ENCODE measurements at regions not wholly inside any gene's neighbourhood (a gene's known extent, or its start where the extent isn't known, plus 50 kb on each side); places are given as distances from the start of the nearest gene placed in this dataset.

GRCh38 chr6:95318137-95318536, 259.2 kb upstream of the MANEA start:
- no peaks in the 10 kb centered on the region for H3K27me3 Mint-ChIP-seq (ENCODE audit: low read depth in 3 of 3)
- 73% methylated on average over 1 of the region's 1 CpG for WGBS (ENCODE audit: insufficient coverage)
- intact Hi-C loops (cut with micrococcal nuclease), result no loop called here

DNA sequence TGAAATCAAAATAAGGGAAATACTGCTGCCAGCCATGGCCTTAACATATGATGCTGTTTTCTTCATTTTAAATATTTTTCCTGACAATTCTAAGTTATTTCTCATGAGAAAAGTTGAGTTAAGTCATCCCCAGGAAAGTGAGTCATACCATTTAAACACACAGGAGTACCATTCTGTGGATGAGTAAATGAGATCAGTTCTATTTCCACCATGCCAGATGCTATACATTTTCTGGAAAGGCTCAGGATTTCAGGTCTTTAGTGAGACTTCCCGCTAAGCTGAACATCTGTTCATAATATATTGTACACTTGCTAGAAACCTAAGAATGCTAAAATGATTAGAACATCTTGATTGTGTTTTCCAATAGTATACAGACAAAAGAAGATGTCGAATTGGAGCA, 256.2 kb upstream of the MANEA start:
- Histone ChIP-seq H3K4me1 (ENCODE audit: control insufficient read depth in 1 of 2, insufficient read depth in 2 of 2, low read length in 2 of 2) (no peaks in the 10 kb centered on the region), H3K4me2 (replicated peaks; ENCODE audit: extremely low read depth, low read length, poor library complexity, severe bottlenecking) (no peak overlapping the region), H3K9ac (ENCODE audit: insufficient read depth, low read length, poor library complexity, severe bottlenecking) (no peak overlapping the region), H3K27ac (ENCODE audit: low read depth in 1 of 2, low read length in 2 of 2) (no peak overlapping the region), H3K9me3 (replicated peaks in 1 of 2; ENCODE audit: control insufficient read depth in 1 of 2, insufficient read depth in 1 of 2, low read length in 2 of 2) (no peaks in the 10 kb centered on the region), H3K79me2 (ENCODE audit: insufficient read depth, low read length) (no peaks in the 10 kb centered on the region), H4K20me1 (ENCODE audit: insufficient read depth, low read length) (no peaks in the 10 kb centered on the region), H3K4me3 (replicated peaks in 1 of 3; ENCODE audit: low read depth in 2 of 3, low read length in 3 of 3) (no peak overlapping the region), H3K27me3 (ENCODE audit: control insufficient read depth in 2 of 2, insufficient read depth in 2 of 2, low read length in 2 of 2) (no peaks in the 10 kb centered on the region), H2AFZ (ENCODE audit: insufficient read depth, low read depth, low read length, poor library complexity, severe bottlenecking) (no peak overlapping the region), H3K36me3 (replicated peaks in 1 of 2; ENCODE audit: control insufficient read depth in 1 of 2, insufficient read depth in 2 of 2, low read length in 2 of 2) (no peaks in the 10 kb centered on the region)
- no peak for TF ChIP-seq CTCF (IDR thresholded peaks at IDR 0.05)
- Mint-ChIP-seq H3K4me3 (no peak overlapping the region), H3K9me3 (no peaks in the 10 kb centered on the region), H3K27me3 (ENCODE audit: low read depth in 3 of 3) (no peaks in the 10 kb centered on the region), H3K4me1 (no peaks in the 10 kb centered on the region), H3K27ac (no peak overlapping the region), H3K36me3 (no peaks in the 10 kb centered on the region)
- intact Hi-C loops (cut with micrococcal nuclease), result no loop called here
- WGBS (ENCODE audit: insufficient coverage), result no CpG with 5 or more reads among the region's 2 CpGs
- no peak for DNase-seq

More at GRCh38 chr6:95318137-95318536, 259.2 kb upstream of the MANEA start:
- Histone ChIP-seq H3K27ac (ENCODE audit: low read depth in 1 of 2, low read length in 2 of 2) (no peak overlapping the region), H3K4me2 (replicated peaks; ENCODE audit: extremely low read depth, low read length, poor library complexity, severe bottlenecking) (no peak overlapping the region), H3K79me2 (ENCODE audit: insufficient read depth, low read length) (no peaks in the 10 kb centered on the region), H4K20me1 (ENCODE audit: insufficient read depth, low read length) (no peaks in the 10 kb centered on the region), H3K27me3 (ENCODE audit: control insufficient read depth in 2 of 2, insufficient read depth in 2 of 2, low read length in 2 of 2) (no peaks in the 10 kb centered on the region), H3K4me3 (replicated peaks in 1 of 3; ENCODE audit: low read depth in 2 of 3, low read length in 3 of 3) (no peak overlapping the region), H3K4me1 (ENCODE audit: control insufficient read depth in 1 of 2, insufficient read depth in 2 of 2, low read length in 2 of 2) (no peaks in the 10 kb centered on the region), H3K36me3 (replicated peaks in 1 of 2; ENCODE audit: control insufficient read depth in 1 of 2, insufficient read depth in 2 of 2, low read length in 2 of 2) (no peaks in the 10 kb centered on the region), H2AFZ (ENCODE audit: insufficient read depth, low read depth, low read length, poor library complexity, severe bottlenecking) (no peak overlapping the region), H3K9ac (ENCODE audit: insufficient read depth, low read length, poor library complexity, severe bottlenecking) (no peak overlapping the region), H3K9me3 (replicated peaks in 1 of 2; ENCODE audit: control insufficient read depth in 1 of 2, insufficient read depth in 1 of 2, low read length in 2 of 2) (no peaks in the 10 kb centered on the region)
- no peak overlapping the region for H3K27ac Mint-ChIP-seq
- no peak for TF ChIP-seq CTCF (IDR thresholded peaks at IDR 0.05)
- no peaks in the 10 kb centered on the region for H3K4me1 Mint-ChIP-seq
- no peaks in the 10 kb centered on the region for H3K36me3 Mint-ChIP-seq
- H3K9me3 Mint-ChIP-seq, result no peaks in the 10 kb centered on the region
- no peak for DNase-seq
- H3K4me3 Mint-ChIP-seq, result no peak overlapping the region

Data from CD14-positive monocyte (primary cell).